Nephron progenitor cell (in vitro differentiated cells): ENCODE measurements at regions not wholly inside any gene's neighbourhood (a gene's known extent, or its start where the extent isn't known, plus 50 kb on each side); places are given as distances from the start of the nearest gene placed in this dataset.

ENCODE experiments used
- DNase-seq: peaks from one replicate; pipeline ENCODE4 v3.0.0; 2021
- H3K27ac Mint-ChIP-seq: 2 replicates; pipeline ENCODE4 v1.8.0; 2021; ENCODE audit warnings: mild to moderate bottlenecking, moderate library complexity, mixed read lengths
- H3K27me3 Mint-ChIP-seq: 2 replicates; pipeline ENCODE4 v1.8.0; 2021; ENCODE audit warnings: mild to moderate bottlenecking, low read depth, mixed read lengths; ENCODE audit not compliant: poor library complexity
- H3K36me3 Mint-ChIP-seq: 2 replicates; pipeline ENCODE4 v1.8.0; 2021; ENCODE audit warnings: low read depth, mixed read lengths
- H3K4me1 Mint-ChIP-seq: 2 replicates; pipeline ENCODE4 v1.8.0; 2021; ENCODE audit warnings: mixed read lengths
- H3K4me3 Mint-ChIP-seq: 2 replicates; pipeline ENCODE4 v1.8.0; 2021; ENCODE audit warnings: mild to moderate bottlenecking, moderate library complexity, mixed read lengths
- H3K9me3 Mint-ChIP-seq: 2 replicates; pipeline ENCODE4 v1.8.0; 2021; ENCODE audit warnings: mild to moderate bottlenecking, moderate library complexity, mixed read lengths
- TF ChIP-seq, protein P1 (sequence below): fragments of 200-600 bp; sonication (generic); IDR thresholded peaks from 2 replicates; pipeline ENCODE4 v1.5.0; 2021; ENCODE audit warnings: antibody characterized with exemption

DNA sequence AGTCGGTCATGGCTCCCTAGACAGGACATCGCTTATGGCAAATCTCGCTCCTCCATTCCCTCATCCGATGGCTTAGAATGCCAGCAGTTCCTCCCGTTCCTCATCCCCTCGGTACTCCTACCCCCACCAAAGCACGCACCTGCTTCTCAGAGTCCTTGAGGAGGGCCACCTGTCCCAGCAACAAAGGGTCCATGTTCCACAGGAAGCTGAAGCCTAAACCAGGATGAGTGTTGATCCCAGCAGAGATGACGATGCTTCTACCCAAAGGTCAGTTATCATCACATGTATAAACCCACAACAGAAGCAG lies 111.2 kb downstream of the THBS2 start:
- Mint-ChIP-seq H3K4me1 (no peaks in the 10 kb centered on the region), H3K36me3 (no peaks in the 10 kb centered on the region), H3K9me3 (peaks cover 12% of the 10 kb centered on the region), H3K27ac (no peak overlapping the region), H3K4me3 (no peak overlapping the region), H3K27me3 (peaks cover 10% of the 10 kb centered on the region)
- TF ChIP-seq, protein P1, sequence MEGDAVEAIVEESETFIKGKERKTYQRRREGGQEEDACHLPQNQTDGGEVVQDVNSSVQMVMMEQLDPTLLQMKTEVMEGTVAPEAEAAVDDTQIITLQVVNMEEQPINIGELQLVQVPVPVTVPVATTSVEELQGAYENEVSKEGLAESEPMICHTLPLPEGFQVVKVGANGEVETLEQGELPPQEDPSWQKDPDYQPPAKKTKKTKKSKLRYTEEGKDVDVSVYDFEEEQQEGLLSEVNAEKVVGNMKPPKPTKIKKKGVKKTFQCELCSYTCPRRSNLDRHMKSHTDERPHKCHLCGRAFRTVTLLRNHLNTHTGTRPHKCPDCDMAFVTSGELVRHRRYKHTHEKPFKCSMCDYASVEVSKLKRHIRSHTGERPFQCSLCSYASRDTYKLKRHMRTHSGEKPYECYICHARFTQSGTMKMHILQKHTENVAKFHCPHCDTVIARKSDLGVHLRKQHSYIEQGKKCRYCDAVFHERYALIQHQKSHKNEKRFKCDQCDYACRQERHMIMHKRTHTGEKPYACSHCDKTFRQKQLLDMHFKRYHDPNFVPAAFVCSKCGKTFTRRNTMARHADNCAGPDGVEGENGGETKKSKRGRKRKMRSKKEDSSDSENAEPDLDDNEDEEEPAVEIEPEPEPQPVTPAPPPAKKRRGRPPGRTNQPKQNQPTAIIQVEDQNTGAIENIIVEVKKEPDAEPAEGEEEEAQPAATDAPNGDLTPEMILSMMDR, result no peak
- DNase-seq, result no peak

DNA sequence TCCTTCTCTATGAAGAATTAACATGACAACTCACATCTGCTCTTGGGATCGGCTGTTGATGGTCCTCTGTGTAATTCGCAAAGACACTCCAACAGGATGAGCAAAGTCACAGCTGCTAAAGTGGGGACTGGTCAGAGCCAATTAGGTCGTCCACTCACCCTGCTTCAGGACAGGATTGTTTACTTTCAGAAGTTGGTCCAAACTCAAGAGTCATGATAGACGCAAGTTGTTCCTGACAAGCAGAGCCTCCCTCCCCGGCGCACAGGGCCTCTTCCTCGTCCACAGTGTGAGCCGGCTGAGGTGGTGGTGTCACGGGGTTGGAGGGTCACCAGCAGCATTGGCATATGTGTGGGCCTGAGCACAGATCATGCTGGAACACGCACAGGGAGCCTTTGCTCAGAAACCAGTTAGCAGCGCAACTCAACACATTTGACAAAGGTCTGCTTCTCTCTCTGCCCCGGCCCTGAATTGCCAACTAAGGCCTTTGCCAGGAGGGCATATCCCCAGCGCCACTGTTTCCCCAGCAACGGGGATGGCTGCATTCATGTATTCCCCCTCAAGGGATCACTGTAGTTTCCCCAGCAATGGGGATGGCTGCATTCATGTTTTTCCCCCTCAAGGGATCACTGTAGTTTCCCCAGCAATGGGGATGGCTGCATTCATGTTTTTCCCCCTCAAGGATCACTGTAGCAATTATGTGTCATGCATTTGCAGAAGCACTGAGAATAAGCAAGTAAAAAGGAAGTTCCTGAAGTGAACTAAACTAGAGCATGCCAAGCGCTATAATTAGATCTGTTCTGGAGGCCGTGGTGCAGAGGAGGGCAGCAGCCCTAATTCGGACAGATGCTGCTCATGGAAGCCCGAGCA lies 111.7 kb downstream of the THBS2 start:
- Mint-ChIP-seq H3K9me3 (peaks cover 12% of the 10 kb centered on the region), H3K27me3 (peaks cover 10% of the 10 kb centered on the region), H3K4me3 (no peak overlapping the region), H3K4me1 (no peaks in the 10 kb centered on the region), H3K36me3 (no peaks in the 10 kb centered on the region), H3K27ac (no peak overlapping the region)
- DNase-seq, result no peak
- TF ChIP-seq, protein P1, result no peak

DNA sequence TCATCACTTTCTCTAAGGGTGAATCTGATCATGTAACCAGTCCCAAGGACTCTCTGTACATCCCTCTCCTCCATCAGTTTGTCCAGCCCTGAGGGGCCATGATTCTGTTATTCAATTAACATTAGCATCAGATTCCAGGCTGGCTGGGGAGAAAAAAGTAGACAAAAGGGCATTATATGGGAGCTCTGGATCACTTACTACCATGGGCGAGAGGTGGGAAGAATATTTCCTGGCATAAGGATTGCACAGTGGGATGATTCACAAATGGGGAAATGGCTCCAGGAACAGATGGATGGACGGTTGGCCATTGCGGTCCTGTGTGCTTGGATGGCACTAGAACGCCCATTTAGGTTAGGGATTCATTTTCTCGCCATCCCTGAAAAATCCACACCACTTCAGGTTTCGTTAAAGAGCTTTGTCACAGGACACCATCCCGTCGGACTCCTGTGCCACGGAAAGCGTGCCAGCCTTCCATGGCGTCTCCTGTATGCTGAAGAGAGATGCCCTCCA lies 112.6 kb downstream of the THBS2 start:
- TF ChIP-seq, protein P1, result no peak
- Mint-ChIP-seq H3K9me3 (peaks cover 17% of the 10 kb centered on the region), H3K27me3 (peaks cover 6% of the 10 kb centered on the region), H3K4me1 (no peaks in the 10 kb centered on the region), H3K27ac (no peak overlapping the region), H3K36me3 (no peaks in the 10 kb centered on the region), H3K4me3 (no peak overlapping the region)
- DNase-seq, result no peak

DNA sequence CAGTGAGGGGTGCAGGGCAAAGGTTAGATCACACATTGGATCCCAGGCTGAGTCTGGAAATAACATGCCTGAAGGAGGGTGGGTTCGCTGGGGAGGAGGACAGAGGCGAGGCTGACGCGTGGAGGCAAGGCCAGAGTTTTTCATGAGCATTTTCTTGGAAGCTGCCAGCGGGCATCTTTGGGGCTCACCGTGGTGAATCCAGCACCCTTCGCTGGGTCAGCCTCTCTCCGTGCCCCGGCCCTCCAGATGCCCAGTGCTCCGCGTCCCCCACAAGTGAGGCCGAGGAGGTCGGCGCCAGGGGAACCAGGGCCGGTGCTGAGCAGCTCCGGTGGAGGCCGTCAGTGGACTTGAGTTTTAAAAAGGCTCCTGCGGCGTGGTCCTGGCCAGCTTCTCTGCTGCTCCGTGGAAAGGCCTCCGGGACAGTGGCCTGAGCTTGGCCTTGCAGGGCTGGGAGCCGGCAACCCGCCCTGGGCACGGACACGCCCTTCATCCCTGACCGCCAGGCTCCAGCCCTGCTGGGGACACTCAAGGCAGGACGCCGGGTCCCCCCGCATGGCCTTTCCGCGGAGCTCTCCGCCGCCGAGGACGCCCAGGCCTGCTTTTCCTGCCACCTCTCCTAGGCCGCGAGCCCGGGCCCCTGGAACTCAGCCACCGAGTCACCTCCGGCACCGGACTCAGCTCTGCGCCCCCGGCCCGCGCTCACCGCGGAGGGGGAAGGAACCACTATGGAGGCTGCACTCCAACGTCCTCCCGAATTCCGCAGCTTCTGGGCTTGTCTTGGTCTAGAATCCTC lies 114.3 kb downstream of the THBS2 start:
- Mint-ChIP-seq H3K27me3 (peaks cover 10% of the 10 kb centered on the region), H3K27ac (no peak overlapping the region), H3K9me3 (peaks cover 32% of the 10 kb centered on the region), H3K36me3 (no peaks in the 10 kb centered on the region), H3K4me1 (no peaks in the 10 kb centered on the region), H3K4me3 (no peak overlapping the region)
- TF ChIP-seq, protein P1, result no peak
- no peak for DNase-seq

DNA sequence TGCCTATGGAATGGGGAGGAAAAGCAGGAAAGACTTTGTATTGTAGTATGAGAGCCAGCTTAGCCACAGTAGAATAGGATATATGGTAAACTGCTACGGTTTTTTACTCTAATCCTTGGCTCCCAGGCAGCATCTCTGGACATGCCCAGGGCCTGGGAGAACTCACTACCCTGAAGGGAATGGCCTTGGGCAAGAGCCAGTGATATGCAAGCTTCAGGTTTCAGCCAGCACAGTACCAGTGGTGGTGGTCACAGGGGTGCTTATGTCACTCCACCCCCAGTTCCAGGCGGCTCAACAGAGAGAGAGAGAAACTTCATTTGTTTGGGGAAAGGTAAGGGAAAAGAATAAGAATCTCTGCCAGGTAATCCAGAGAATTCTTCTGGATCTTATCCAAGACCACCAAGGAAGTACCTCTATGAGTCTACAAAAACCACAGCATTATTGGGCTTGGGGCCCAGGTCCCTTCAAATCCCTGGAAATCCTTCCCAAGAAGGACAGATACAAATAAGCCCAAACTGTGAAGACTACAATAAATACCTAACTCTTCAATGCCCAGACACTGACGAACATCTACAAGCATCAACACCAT lies 121.2 kb downstream of the THBS2 start:
- Mint-ChIP-seq H3K4me1 (no peaks in the 10 kb centered on the region), H3K4me3 (no peak overlapping the region), H3K27ac (no peak overlapping the region), H3K36me3 (no peaks in the 10 kb centered on the region), H3K27me3 (peaks cover 6% of the 10 kb centered on the region), H3K9me3 (peaks cover 41% of the 10 kb centered on the region)
- no peak for DNase-seq
- TF ChIP-seq, protein P1, result no peak
